ENCODE measurements at regions not wholly inside any gene's neighbourhood (a gene's known extent, or its start where the extent isn't known, plus 50 kb on each side); places are given as distances from the start of the nearest gene placed in this dataset.

DNA sequence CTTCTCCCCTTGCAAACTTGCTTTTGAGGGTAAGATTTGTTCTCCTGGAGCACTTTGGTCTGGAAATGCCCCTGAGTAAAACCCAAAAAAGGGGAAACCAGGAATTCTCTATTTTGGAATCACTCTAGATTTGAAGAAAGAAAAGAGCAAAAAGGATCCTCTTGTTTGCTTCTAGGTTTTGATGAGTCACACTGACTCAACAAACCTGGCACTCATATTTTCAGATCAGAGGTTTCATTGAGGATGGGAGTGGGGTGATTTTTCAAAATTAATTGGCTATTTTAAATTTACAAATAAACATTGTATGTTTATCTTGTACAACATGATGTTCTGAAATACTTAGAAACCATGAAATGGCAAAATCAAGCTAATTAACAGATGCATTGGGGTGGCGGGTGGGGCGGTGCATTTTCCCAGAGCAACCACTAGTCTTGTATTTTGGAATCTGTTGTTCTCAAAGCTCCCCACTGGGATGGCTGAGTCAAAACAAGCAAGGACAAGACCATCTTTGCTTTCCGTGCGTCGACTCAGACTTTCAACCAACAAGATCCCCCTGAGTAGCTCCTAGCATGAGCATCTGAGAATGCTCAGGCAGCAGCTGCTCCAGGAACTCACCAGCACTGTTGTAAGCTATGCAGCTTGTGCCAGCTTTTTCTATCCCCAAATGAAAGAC, 451.4 kb downstream of the WDR72 start:
- DNase-seq (ENCODE audit: low read depth in 2 of 3, low spot score in 1 of 3) = no peak

- DNase-seq (ENCODE audit: low read depth in 2 of 3, low spot score in 1 of 3) = no peak
Measured at GRCh38 chr15:53305554-53305953, 453.9 kb downstream of the WDR72 start.

DNA sequence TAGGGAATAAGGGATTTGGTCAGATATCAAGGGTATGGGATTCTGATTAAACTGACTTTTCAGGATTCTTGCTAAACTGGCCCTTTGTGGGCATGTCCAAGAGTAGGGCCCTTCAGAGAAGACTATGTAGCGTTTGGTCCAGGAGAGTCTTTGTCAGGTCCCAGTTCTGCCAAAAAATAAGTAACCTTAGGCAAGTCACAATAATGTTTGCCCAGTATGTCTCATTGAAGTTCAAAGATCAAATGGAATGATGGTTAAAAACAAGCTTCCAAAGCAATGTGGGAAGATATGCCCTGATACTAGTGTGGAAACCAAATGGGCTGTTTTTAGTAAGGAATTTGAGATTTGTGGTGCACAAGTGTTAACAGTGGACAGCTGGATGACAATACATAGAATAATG, 454.4 kb downstream of the WDR72 start:
- no peak for DNase-seq (ENCODE audit: low read depth in 2 of 3, low spot score in 1 of 3)

GRCh38 chr15:53297828-53298227, 461.6 kb downstream of the WDR72 start:
- no peak for DNase-seq (ENCODE audit: low read depth in 2 of 3, low spot score in 1 of 3)

GRCh38 chr15:53296603-53297002, 462.9 kb downstream of the WDR72 start:
- no peak for DNase-seq (ENCODE audit: low read depth in 2 of 3, low spot score in 1 of 3)

- no peak for DNase-seq (ENCODE audit: low read depth in 2 of 3, low spot score in 1 of 3)
Measured at GRCh38 chr15:53295574-53295973, 463.9 kb downstream of the WDR72 start.

- DNase-seq (ENCODE audit: low read depth in 2 of 3, low spot score in 1 of 3) = no peak
Measured at GRCh38 chr15:53288542-53288941, 470.9 kb downstream of the WDR72 start.

GRCh38 chr15:53274630-53275029, 484.5 kb upstream of the ONECUT1 start:
- no peak for DNase-seq (ENCODE audit: low read depth in 2 of 3, low spot score in 1 of 3)

DNA sequence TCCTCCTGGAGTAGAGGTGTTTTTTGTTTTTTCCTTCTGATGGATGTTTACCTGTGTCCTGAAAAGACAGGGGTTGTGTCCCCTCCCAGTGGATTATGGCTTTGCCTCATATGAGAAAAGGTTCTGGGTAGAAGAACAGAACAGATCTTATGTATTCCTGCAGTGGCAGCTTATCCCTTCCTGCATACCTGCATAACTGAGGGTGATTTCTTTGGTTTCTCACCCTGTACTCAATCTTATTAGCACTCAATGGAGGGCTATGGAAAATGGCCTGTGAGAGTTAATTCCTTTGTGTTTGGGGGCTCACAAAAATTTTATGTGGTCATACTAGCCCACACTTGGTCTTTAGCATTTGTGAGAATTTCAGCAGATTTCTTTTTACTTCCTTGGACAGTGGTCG, 482.0 kb upstream of the ONECUT1 start:
- DNase-seq (ENCODE audit: low read depth in 2 of 3, low spot score in 1 of 3) = no peak

DNA sequence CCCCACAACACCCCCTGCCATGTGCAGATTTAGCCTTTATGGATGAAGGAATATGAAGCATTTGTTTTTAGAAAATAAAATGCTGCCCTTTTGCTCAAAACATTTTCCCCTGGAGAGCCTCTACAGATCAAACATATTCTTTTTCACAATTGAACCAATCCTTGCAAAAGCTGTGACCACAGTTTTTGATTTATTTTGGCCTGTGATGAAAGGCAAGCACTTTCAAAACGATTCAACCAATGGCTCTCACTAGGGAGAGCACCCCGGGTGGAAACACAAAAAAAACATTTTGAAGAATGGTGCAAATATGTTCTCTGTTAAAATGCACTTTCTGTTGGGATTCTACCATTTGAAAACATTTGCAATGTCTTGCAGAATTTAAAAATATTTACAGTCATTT, 476.0 kb upstream of the ONECUT1 start:
- no peak for DNase-seq (ENCODE audit: low read depth in 2 of 3, low spot score in 1 of 3)

DNA sequence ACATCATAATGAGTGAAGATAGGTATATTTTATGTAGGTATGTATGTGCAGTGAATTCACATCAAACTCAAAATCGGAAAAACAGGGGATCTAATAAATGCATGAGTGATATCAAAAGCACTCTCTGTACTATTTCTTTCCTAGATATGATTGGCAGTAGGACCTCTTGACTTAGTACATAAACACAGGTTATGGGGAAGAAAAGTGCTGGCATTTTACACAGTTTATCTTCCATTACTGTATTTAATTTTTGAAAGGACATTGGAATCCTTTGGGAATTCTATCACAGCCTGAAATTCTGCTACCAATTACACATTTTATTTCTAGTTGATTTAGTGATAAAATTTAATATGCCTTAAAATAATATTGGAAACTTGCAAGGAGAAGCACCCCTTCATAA, 470.5 kb upstream of the ONECUT1 start:
- no peak for DNase-seq (ENCODE audit: low read depth in 2 of 3, low spot score in 1 of 3)

DNA sequence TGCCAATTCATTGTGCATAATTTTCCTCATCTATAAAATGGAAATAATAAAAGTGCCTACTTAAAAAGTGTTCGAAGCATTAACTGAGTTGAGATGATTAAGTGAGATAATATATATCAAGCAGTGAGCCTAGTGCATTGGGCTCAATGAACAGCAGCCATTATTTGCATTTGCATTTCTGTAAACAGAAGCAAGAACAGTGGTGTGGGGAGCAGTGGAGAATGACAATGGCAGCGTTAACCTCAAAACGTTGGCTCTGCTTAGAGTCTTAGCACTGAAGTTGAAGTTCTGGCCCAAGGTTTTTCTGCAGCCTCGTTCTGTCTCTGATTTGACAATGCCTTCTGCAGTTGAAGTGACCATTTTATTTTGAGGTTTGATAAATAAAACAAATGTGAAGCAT, 466.3 kb upstream of the ONECUT1 start:
- no peak for DNase-seq (ENCODE audit: low read depth in 2 of 3, low spot score in 1 of 3)

DNA sequence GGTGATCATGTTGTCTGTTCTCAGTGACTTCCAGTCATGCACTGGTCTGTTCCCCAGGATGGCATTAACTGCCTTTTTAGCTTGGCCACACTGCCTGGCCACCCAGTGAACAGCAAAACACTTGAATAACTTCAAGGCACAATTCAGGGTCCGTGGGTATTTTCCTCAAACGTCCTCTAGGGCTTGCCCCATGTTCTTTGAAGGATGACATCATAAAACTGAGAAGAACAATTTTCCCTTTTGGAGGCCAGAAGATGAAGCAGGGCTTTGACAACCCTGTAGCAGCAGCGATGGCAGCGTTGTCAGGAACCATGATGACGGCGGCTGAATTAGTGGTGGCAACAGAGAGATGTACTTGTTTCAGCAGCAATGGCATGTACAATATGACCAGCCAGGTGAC, 465.9 kb upstream of the ONECUT1 start:
- no peak for DNase-seq (ENCODE audit: low read depth in 2 of 3, low spot score in 1 of 3)

GRCh38 chr15:53251996-53252395, 461.9 kb upstream of the ONECUT1 start:
- no peak for DNase-seq (ENCODE audit: low read depth in 2 of 3, low spot score in 1 of 3)

- no peak for DNase-seq (ENCODE audit: low read depth in 2 of 3, low spot score in 1 of 3)
Measured at GRCh38 chr15:53251523-53251922, 461.4 kb upstream of the ONECUT1 start.

DNA sequence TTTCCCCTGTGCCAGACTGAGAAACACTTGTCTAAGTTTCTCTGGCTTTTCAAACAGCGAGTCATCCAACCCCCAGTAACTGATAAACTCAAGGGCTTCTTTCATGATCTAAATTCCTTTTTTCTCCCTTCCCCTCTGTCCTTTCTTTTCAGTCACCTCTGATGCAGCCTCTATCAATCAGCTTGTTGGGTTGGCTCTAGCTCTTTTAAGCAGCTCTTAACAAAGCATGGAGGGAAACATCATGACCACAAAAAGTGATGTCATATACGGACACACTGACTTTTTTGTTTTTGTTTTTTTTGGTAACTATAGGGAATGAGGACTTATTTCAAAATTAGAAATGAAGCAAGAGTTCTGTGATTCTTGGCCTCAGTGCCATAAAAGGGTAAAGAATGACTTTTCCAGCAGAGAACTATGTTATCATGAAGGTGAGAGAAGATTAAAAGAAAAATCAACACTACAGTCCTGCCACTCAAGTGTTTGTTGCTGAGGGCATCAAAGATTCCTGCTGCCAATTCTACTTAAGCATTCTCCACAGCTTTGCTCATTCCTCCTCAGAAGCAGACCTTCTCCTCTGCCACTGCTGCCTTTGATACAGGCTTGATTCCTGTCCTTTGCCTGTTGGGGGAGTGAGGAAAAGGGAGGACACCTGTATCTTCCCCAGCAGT, 457.0 kb upstream of the ONECUT1 start:
- DNase-seq (ENCODE audit: low read depth in 2 of 3, low spot score in 1 of 3) = no peak

DNA sequence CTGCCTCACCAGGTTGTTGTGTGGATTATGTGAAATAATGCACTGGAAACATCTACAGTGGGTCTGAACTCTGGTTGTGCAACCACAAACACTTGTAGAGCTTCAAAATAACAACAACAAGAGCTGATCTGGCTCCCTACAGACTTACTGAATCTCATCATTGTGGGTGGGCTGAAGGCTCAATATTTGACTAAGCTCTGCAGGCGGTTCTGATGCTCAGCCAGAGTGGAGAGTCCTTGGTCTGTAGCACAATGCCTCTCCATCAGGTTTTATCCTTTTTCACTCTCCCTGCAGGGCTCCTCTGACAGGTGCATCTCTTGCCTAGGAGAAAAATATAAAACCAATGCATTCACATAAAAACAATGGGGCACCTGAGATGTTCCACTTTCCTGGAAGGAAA, 456.3 kb upstream of the ONECUT1 start:
- no peak for DNase-seq (ENCODE audit: low read depth in 2 of 3, low spot score in 1 of 3)

- DNase-seq (ENCODE audit: low read depth in 2 of 3, low spot score in 1 of 3) = no peak
Measured at GRCh38 chr15:53233801-53234200, 443.7 kb upstream of the ONECUT1 start.

DNA sequence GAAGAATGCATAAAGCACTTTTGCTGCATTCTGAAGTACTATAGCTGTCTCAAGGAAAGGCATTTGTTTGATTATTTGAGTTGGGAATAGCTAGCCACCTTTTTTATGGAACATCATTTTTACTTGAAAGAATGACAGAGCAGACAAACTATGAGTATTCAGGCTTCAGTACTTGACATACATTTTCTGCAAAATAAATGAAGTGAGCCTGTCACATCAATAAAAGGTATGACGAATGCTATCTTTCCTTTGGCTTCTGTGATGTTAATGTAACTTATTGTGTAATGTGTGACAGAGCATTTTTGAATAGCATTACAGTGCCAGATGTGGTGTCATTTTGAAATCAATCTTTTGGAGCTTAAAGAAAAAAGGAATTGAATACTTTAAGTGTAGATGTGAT, 440.3 kb upstream of the ONECUT1 start:
- no peak for DNase-seq (ENCODE audit: low read depth in 2 of 3, low spot score in 1 of 3)

DNA sequence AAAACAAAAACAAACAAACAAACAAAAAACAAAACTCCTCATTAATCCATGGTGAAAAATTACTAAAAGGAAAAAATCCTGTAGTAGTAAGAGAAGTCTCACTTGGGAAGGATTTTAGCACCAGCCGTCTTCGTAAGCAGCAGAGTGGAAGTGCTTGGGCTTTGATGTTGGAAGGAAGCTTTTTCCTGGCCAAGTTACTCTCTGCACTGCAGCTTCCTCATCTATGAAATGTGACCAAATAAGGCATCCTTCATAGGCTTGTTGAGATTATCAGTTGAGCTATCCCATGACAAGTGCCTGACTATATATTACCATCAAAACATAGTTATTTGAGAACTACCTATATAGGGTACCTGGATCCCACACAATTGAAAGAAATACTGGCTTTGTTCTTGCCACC, 436.4 kb upstream of the ONECUT1 start:
- DNase-seq (ENCODE audit: low read depth in 2 of 3, low spot score in 1 of 3) = no peak

- no peak for DNase-seq (ENCODE audit: low read depth in 2 of 3, low spot score in 1 of 3)
Measured at GRCh38 chr15:53225781-53226180, 435.6 kb upstream of the ONECUT1 start.

GRCh38 chr15:53224371-53224770, 434.2 kb upstream of the ONECUT1 start:
- DNase-seq (ENCODE audit: low read depth in 2 of 3, low spot score in 1 of 3) = no peak

GRCh38 chr15:53223815-53224214, 433.7 kb upstream of the ONECUT1 start:
- no peak for DNase-seq (ENCODE audit: low read depth in 2 of 3, low spot score in 1 of 3)

Data from stimulated activated CD4-positive, alpha-beta T cell treated with anti-CD3 and anti-CD28 coated beads, Interleukin-12 subunit alpha, Interleukin-12 subunit beta, amount 100 ng/mL, for 48 hours (primary cell).